Caco-2 (cell line): ENCODE measurements at regions not wholly inside any gene's neighbourhood (a gene's known extent, or its start where the extent isn't known, plus 50 kb on each side); places are given as distances from the start of the nearest gene placed in this dataset.

Source experiments
- BruUV-seq: library from RNA; stranded (reverse); fragments of 400-500 nt; replicated peaks from 2 replicates; lab custom pipeline; 2021; lab: Mats Ljungman, UMichigan
- CTCF ChIA-PET: fragments of 300-600 bp; sonication (Branson Sonifier 250); formaldehyde crosslinking; loops from one replicate; lab custom pipeline; 2022; ENCODE audit warnings: antibody characterized with exemption; lab: Charles Lee
- POLR2A ChIA-PET: fragments of 300-600 bp; sonication (Branson Sonifier 250); formaldehyde crosslinking; loops from one replicate; lab custom pipeline; 2022; ENCODE audit warnings: antibody characterized with exemption; lab: Charles Lee
- DNase-seq, 2 experiments: peaks; one replicate each; pipeline versions ENCODE4 v3.0.0 to v3.0.0-alpha.2; 2020 to 2022
- H3K27me3 ChIP-seq: replicated peaks from 2 replicates; pipeline ENCODE4 v1.6.0; 2011; ENCODE audit warnings: low read length; ENCODE audit not compliant: control insufficient read depth, insufficient read depth
- H3K36me3 ChIP-seq: 2 replicates; pipeline ENCODE4 v1.5.1; 2011; ENCODE audit warnings: low read length; ENCODE audit not compliant: control insufficient read depth, insufficient read depth
- H3K4me1 ChIP-seq: fragments of 250-450 bp; sonication (Bioruptor Pico); 2 replicates; pipeline ENCODE4 v1.5.1; 2020; ENCODE audit warnings: mild to moderate bottlenecking
- H3K4me3 ChIP-seq: 2 replicates; pipeline ENCODE4 v1.5.1; 2011; ENCODE audit warnings: low read depth, mild to moderate bottlenecking, control low read depth, low read length
- H3K9me3 ChIP-seq: fragments of 250-450 bp; sonication (Bioruptor Pico); 2 replicates; pipeline ENCODE4 v1.5.1; 2020; ENCODE audit warnings: mild to moderate bottlenecking, moderate library complexity
- H3K27ac Mint-ChIP-seq: one replicate; pipeline ENCODE4 v1.8.0; 2022; ENCODE audit warnings: mixed read lengths; ENCODE audit not compliant: unreplicated experiment
- H3K27me3 Mint-ChIP-seq: one replicate; pipeline ENCODE4 v1.8.0; 2022; ENCODE audit warnings: mixed read lengths; ENCODE audit not compliant: insufficient read depth, unreplicated experiment
- H3K36me3 Mint-ChIP-seq: one replicate; pipeline ENCODE4 v1.8.0; 2022; ENCODE audit warnings: mild to moderate bottlenecking, mixed read lengths; ENCODE audit not compliant: insufficient read depth, unreplicated experiment
- H3K4me1 Mint-ChIP-seq: one replicate; pipeline ENCODE4 v1.8.0; 2022; ENCODE audit warnings: low read depth, mixed read lengths; ENCODE audit not compliant: unreplicated experiment
- H3K4me3 Mint-ChIP-seq: one replicate; pipeline ENCODE4 v1.8.0; 2022; ENCODE audit warnings: mild to moderate bottlenecking, moderate library complexity, mixed read lengths; ENCODE audit not compliant: unreplicated experiment
- H3K9me3 Mint-ChIP-seq: one replicate; pipeline ENCODE4 v1.8.0; 2022; ENCODE audit warnings: mixed read lengths; ENCODE audit not compliant: unreplicated experiment
- intact Hi-C: fragments of 100-400 bp; cut with micrococcal nuclease; formaldehyde crosslinking; loops from one replicate; pipeline ENCODE4 v1.10.0; 2022; ENCODE audit not compliant: unreplicated experiment
- TF ChIP-seq, protein P1 (sequence below), 2 experiments: fragments of 200-600 bp in 1 of 2; IDR thresholded peaks; 1 replicate in 1 of 2; 2 replicates in 1 of 2; pipeline versions ENCODE4 v1.5.1 to v1.8.0; 2011 to 2022; ENCODE audit warnings: antibody characterized with exemption in 1 of 2, control low read depth in 1 of 2, inconsistent platforms in 1 of 2, low read depth in 1 of 2, low read length in 1 of 2, mild to moderate bottlenecking in 1 of 2, moderate library complexity in 1 of 2; ENCODE audit not compliant: insufficient read depth in 1 of 2, severe bottlenecking in 1 of 2, unreplicated experiment in 1 of 2

- ChIA-PET POLR2A (no interaction called here), CTCF (no interaction called here)
- Mint-ChIP-seq H3K4me3 (no peak overlapping the region), H3K27me3 (peaks cover 7% of the 10 kb centered on the region), H3K36me3 (no peaks in the 10 kb centered on the region), H3K4me1 (no peaks in the 10 kb centered on the region), H3K27ac (no peak overlapping the region), H3K9me3 (no peaks in the 10 kb centered on the region)
- Histone ChIP-seq H3K4me1 (no peaks in the 10 kb centered on the region), H3K36me3 (no peaks in the 10 kb centered on the region), H3K27me3 (no peaks in the 10 kb centered on the region; the same call in 1 of the 2 replicates), H3K4me3 (no peak overlapping the region), H3K9me3 (no peaks in the 10 kb centered on the region)
- TF ChIP-seq, protein P1, sequence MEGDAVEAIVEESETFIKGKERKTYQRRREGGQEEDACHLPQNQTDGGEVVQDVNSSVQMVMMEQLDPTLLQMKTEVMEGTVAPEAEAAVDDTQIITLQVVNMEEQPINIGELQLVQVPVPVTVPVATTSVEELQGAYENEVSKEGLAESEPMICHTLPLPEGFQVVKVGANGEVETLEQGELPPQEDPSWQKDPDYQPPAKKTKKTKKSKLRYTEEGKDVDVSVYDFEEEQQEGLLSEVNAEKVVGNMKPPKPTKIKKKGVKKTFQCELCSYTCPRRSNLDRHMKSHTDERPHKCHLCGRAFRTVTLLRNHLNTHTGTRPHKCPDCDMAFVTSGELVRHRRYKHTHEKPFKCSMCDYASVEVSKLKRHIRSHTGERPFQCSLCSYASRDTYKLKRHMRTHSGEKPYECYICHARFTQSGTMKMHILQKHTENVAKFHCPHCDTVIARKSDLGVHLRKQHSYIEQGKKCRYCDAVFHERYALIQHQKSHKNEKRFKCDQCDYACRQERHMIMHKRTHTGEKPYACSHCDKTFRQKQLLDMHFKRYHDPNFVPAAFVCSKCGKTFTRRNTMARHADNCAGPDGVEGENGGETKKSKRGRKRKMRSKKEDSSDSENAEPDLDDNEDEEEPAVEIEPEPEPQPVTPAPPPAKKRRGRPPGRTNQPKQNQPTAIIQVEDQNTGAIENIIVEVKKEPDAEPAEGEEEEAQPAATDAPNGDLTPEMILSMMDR (IDR thresholded peaks at IDR 0.05; ENCODE audit: insufficient read depth in 1 of 2, low read depth in 1 of 2, low read length in 1 of 2, severe bottlenecking in 1 of 2, unreplicated experiment in 1 of 2): no peak
- intact Hi-C loops: no loop called here
- no TSS peak for BruUV-seq
- DNase-seq: no peak
Observed at GRCh38 chr2:84320940-84321339, 138.1 kb downstream of the SUCLG1 start.

GRCh38 chr2:84319581-84319980, 139.5 kb downstream of the SUCLG1 start:
- no peak overlapping the region for H3K27ac Mint-ChIP-seq
- Histone ChIP-seq H3K36me3 (no peaks in the 10 kb centered on the region), H3K27me3 (no peaks in the 10 kb centered on the region; the same call in 1 of the 2 replicates), H3K9me3 (no peaks in the 10 kb centered on the region), H3K4me1 (no peaks in the 10 kb centered on the region), H3K4me3 (no peak overlapping the region)
- H3K4me3 Mint-ChIP-seq: no peak overlapping the region
- ChIA-PET CTCF (no interaction called here), POLR2A (no interaction called here)
- BruUV-seq: no TSS peak
- intact Hi-C loops: loop anchor here (5.0 kb wide), 1 partner anchor 313 kb away; no protein-coding TSS in a partner anchor
- H3K9me3 Mint-ChIP-seq: no peaks in the 10 kb centered on the region
- H3K36me3 Mint-ChIP-seq: no peaks in the 10 kb centered on the region
- TF ChIP-seq, protein P1 (IDR thresholded peaks at IDR 0.05; ENCODE audit: insufficient read depth in 1 of 2, low read depth in 1 of 2, low read length in 1 of 2, severe bottlenecking in 1 of 2, unreplicated experiment in 1 of 2): no peak
- peaks cover 5% of the 10 kb centered on the region for H3K4me1 Mint-ChIP-seq
- H3K27me3 Mint-ChIP-seq: peaks cover 3% of the 10 kb centered on the region
- DNase-seq: no peak

- Mint-ChIP-seq H3K27me3 (no peaks in the 10 kb centered on the region), H3K9me3 (no peaks in the 10 kb centered on the region), H3K4me1 (peaks cover 7% of the 10 kb centered on the region), H3K4me3 (no peak overlapping the region), H3K36me3 (no peaks in the 10 kb centered on the region), H3K27ac (no peak overlapping the region)
- Histone ChIP-seq H3K9me3 (no peaks in the 10 kb centered on the region), H3K4me3 (no peak overlapping the region), H3K36me3 (no peaks in the 10 kb centered on the region), H3K4me1 (no peaks in the 10 kb centered on the region), H3K27me3 (no peaks in the 10 kb centered on the region; the same call in 1 of the 2 replicates)
- no TSS peak for BruUV-seq
- ChIA-PET POLR2A (no interaction called here), CTCF (no interaction called here)
- DNase-seq: no peak
- intact Hi-C loops: loop anchor here (1.0 to 5.0 kb wide), 2 partner anchors 107 to 315 kb away; no protein-coding TSS in a partner anchor
- TF ChIP-seq, protein P1 (IDR thresholded peaks at IDR 0.05; ENCODE audit: insufficient read depth in 1 of 2, low read depth in 1 of 2, low read length in 1 of 2, severe bottlenecking in 1 of 2, unreplicated experiment in 1 of 2): no peak
Observed at GRCh38 chr2:84317135-84317534, 141.9 kb downstream of the SUCLG1 start.
